ENCODE measurements at regions not wholly inside any gene's neighbourhood (a gene's known extent, or its start where the extent isn't known, plus 50 kb on each side); places are given as distances from the start of the nearest gene placed in this dataset.
"Not testable (repeated sequence)": the region's sequence is repeated elsewhere in the genome, so short reads cannot be mapped to it uniquely, and the experiment has no call there.

- DNase-seq (ENCODE audit: low read depth), result no peak
Observed at GRCh38 chr3:103167850-103168249, 733.0 kb downstream of the ZPLD1 start.

- no peak for DNase-seq (ENCODE audit: low read depth)
Observed at GRCh38 chr3:103169289-103169688, 734.5 kb downstream of the ZPLD1 start.

- no peak for DNase-seq (ENCODE audit: low read depth)
Observed at GRCh38 chr3:103170651-103171050, 735.8 kb downstream of the ZPLD1 start.

DNA sequence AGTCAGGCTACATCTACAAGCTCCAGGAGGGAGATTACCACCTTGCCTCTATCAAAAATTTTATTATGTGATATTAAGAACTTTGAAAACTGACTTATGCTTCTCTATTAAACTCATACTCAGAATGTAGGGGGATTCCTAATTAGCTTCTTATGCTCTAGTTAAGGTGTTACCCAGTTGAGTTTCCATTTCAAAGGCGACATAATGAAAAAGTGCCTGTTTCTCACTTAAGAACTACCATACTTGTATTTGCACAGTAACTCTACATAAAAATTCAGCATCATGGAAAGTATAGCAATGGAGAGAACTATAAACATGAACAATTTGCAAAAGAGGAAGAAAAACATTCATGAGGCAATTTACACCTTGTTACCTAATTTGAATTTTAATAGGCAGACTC lies 739.1 kb downstream of the ZPLD1 start:
- no peak for DNase-seq (ENCODE audit: low read depth)

- no peak for DNase-seq (ENCODE audit: low read depth)
Observed at GRCh38 chr3:103181160-103181559, 746.3 kb downstream of the ZPLD1 start.

DNA sequence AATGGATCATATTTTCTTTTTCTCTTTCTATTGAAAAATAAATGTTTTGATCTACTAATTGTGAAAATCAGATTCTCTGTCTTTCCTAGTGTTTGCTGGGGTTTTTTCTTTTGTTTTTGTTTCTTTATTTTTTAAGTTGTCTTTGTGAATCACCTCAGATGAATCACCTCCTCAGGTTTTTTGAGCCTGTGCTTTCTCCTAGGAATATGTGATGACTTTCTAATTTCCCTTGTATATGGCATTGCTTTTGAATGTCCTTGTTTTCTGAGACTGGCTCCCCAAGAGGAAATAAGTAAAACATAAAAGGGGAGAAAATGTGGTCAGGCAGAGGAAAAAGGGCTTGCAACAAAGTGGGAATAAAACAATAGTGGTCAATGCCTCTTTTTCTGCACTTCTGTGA lies 750.0 kb downstream of the ZPLD1 start:
- DNase-seq (ENCODE audit: low read depth), result no peak

DNA sequence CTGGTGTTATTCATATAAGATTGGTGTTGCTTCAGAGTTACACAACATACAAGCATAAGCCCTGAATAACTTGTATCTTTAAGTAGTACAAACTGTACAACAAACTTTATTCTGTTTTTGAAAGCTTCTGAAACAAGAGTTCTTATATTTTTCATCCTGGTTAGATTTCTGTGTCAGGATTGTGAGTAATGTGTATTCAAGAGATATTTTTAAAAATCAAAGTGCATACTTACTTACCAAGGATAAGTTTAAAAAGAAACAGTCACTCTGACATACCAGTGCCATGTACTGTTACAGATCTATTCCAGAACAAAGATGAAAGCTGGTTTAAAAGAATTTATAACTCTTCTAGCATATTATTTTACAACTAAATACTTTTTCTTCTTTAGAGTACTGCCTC lies 755.1 kb downstream of the ZPLD1 start:
- no peak for DNase-seq (ENCODE audit: low read depth)

- peak; percentile 9 for DNase-seq (ENCODE audit: low read depth)
Observed at GRCh38 chr3:103195216-103195615, 760.4 kb downstream of the ZPLD1 start.

- no peak for DNase-seq (ENCODE audit: low read depth)
Observed at GRCh38 chr3:103203441-103203840, 768.6 kb downstream of the ZPLD1 start.

- DNase-seq (ENCODE audit: low read depth), result no peak
Observed at GRCh38 chr3:103210583-103210982, 775.8 kb downstream of the ZPLD1 start.

- no peak for DNase-seq (ENCODE audit: low read depth)
Observed at GRCh38 chr3:103218146-103218545, 783.3 kb downstream of the ZPLD1 start.

DNA sequence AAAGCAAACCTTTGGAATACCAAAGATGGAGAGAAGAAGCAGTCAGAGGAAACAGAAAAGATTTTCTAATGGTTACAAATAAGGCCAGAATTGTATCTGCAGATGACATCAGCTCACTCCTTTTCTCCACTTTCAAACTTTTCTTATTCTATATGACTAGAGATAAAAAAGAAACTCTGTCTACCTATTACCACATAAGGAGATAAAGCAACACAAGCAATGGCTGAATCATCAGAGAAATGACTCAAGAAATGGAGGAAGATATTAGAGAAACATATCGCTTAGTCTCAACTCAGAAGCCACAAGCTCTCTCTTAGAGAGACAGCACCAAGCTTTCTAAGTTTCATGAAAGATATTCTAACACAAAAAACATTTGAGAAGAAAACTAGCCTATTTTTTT lies 784.0 kb downstream of the ZPLD1 start:
- DNase-seq (ENCODE audit: low read depth), result no peak

DNA sequence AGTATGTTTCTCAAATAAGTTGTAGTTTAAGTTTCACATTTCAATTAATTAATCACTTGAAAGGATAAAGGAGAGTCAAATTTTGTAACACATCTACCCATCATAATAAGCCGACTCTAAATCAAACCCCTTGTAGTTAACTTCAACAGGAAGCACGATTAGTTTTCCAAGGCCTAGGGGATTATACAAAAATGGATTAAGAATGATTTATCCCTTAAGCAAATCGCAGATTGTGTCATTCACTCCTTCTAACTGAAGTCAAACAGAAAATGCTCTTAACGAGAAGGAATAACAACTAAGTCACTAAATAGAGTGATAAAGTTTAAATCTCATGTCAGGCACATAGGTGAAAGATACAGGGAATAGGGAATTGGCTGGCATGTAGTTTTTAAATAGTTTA lies 792.8 kb downstream of the ZPLD1 start:
- DNase-seq (ENCODE audit: low read depth), result no peak

- DNase-seq (ENCODE audit: low read depth), result no peak
Observed at GRCh38 chr3:103247459-103247858, 812.6 kb downstream of the ZPLD1 start.

GRCh38 chr3:103254827-103255226 lies 820.0 kb downstream of the ZPLD1 start:
- DNase-seq (ENCODE audit: low read depth), result not testable (repeated sequence)

DNA sequence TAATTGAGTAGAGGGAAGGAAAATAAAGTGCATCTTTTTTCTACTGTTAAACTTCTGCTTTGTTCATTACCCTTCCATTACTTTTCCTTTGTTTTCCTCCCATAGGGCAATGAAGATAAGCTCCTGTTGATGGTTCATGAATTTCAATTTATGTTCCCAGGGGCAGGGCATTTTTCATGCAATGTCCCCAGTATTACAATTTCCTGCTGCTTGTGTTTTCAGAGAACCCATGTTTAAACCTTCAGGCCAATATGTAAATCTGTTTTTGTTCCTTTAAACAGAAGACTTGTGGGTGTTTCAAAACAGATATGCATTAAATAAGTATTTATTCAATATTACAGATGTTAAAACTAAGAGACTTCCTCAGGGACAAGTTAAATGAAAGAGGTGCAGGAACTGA lies 834.5 kb downstream of the ZPLD1 start:
- DNase-seq (ENCODE audit: low read depth), result no peak

GRCh38 chr3:103271575-103271974 lies 836.8 kb downstream of the ZPLD1 start:
- no peak for DNase-seq (ENCODE audit: low read depth)

DNA sequence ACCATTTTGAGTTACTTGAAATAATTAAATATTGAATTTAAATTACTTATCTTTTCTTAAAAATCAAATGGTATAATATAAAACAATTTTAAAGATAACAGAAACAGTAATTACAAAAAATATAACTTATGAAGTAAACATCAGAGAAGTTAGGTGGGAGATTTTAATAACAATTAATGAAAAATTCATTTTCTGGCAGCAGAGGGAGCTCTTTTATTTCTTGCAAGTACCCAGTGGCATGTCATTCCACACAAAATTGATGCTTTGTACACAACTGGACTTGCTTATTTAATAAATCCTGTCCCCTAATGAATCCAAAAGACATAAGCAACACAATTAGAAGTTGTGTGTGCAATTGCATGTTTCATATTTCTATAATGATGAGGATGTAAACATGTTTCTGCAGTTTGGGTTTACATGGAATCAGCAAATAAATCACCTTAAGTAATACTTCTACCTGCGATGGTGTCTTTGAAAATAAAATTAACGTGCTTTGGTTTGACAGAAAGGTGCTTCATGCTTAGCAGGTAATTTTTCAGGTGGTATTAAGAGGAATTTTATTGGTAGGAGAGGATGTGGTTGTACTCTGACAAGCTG lies 861.3 kb downstream of the ZPLD1 start:
- DNase-seq (ENCODE audit: low read depth), result no peak

GRCh38 chr3:103297502-103297901 lies 862.7 kb downstream of the ZPLD1 start:
- DNase-seq (ENCODE audit: low read depth), result not testable (repeated sequence)

GRCh38 chr3:103306104-103306503 lies 871.3 kb downstream of the ZPLD1 start:
- no peak for DNase-seq (ENCODE audit: low read depth)

- DNase-seq (ENCODE audit: low read depth), result no peak
Observed at GRCh38 chr3:103308921-103309320, 874.1 kb downstream of the ZPLD1 start.

DNA sequence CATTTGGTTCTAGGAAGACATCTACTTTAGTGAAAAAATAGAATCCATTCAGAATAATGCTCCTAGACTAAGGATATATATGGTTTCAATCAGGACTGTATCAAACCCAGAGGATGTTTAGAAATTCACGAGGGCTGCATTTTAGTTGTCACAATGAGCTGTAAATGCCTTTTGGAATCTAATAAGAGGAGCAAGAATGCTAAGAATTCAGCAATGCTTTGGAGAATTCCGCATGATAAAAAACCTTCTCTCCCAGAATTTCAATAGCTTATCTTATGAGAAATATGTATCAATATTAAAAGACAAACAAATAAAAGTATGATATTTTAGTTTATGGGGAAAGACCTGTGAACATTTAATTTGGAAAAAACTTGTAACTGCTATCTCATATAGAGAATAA lies 885.1 kb downstream of the ZPLD1 start:
- DNase-seq (ENCODE audit: low read depth), result no peak

- no peak for DNase-seq (ENCODE audit: low read depth)
Observed at GRCh38 chr3:103337179-103337845, 902.5 kb downstream of the ZPLD1 start.

GRCh38 chr3:103341078-103341606 lies 906.3 kb downstream of the ZPLD1 start:
- no peak for DNase-seq (ENCODE audit: low read depth)
